HepG2 (cell line): ENCODE measurements at regions not wholly inside any gene's neighbourhood (a gene's known extent, or its start where the extent isn't known, plus 50 kb on each side); places are given as distances from the start of the nearest gene placed in this dataset.

Experiments
- ATAC-seq: fragments of 200-7000 bp; cut with Tn5 transposase; 3 replicates; pipeline ENCODE4 v1.9.1; 2020; ENCODE audit warnings: mild to moderate bottlenecking, moderate library complexity
- BruUV-seq: library from RNA; stranded (reverse); fragments of 400-500 nt; replicated peaks from 2 replicates; lab custom pipeline; 2021; lab: Mats Ljungman, UMichigan
- CTCF ChIA-PET: fragments of 300-600 bp; formaldehyde crosslinking; extraction: SDS; loops from one replicate; lab custom pipeline; 2021; ENCODE audit warnings: low total read pairs, inconsistent platforms, low intra/inter-chr PET ratio; lab: Yijun Ruan, JAX
- POLR2A ChIA-PET: fragments of 350-600 bp; sonication (Branson Sonifier 250); formaldehyde crosslinking; loops from one replicate; lab custom pipeline; 2020; ENCODE audit warnings: antibody characterized with exemption, inconsistent platforms; lab: Yijun Ruan, JAX
- DNase-seq: peaks from one replicate; pipeline ENCODE4 v3.0.0-alpha.2; 2015; ENCODE audit warnings: low spot score
- FAIRE-seq: peaks from 3 replicates; lab custom pipeline; 2011; peaks lifted over from hg19 to GRCh38; lab: Jason Lieb, UNC
- H2AFZ ChIP-seq: one replicate; pipeline ENCODE4 v1.6.1; 2011; ENCODE audit warnings: low read length, inconsistent platforms
- H3K27ac ChIP-seq: fragments of 300-600 bp; 3 replicates; pipeline ENCODE4 v1.8.0; 2011; ENCODE audit warnings: mixed run types, mild to moderate bottlenecking, mixed read lengths, low read length, inconsistent platforms; ENCODE audit not compliant: insufficient read depth; ENCODE audit errors: extremely low read length
- H3K27me3 ChIP-seq, 2 experiments: fragments of 200-600 bp in 1 of 2; 2 replicates in 1 of 2; 3 replicates in 1 of 2; pipeline versions ENCODE4 v1.6.0 to v1.8.0; 2011; ENCODE audit warnings: low read length in 2 of 2, mild to moderate bottlenecking in 2 of 2, moderate library complexity in 2 of 2, inconsistent platforms in 1 of 2; ENCODE audit not compliant: insufficient read depth in 2 of 2, control insufficient read depth in 1 of 2
- H3K36me3 ChIP-seq, 2 experiments: fragments of 200-600 bp in 1 of 2; replicated peaks in 1 of 2; 2 replicates in 1 of 2; 3 replicates in 1 of 2; pipeline versions ENCODE4 v1.5.1 to v1.8.0; 2011; ENCODE audit warnings: low read length in 2 of 2, inconsistent platforms in 1 of 2; ENCODE audit not compliant: insufficient read depth in 2 of 2, control insufficient read depth in 1 of 2
- H3K4me1 ChIP-seq: 2 replicates; pipeline ENCODE4 v1.5.1; 2012; ENCODE audit warnings: low read length, inconsistent platforms; ENCODE audit not compliant: insufficient read depth
- H3K4me2 ChIP-seq: 2 replicates; pipeline ENCODE4 v1.6.0; 2011; ENCODE audit warnings: low read depth, low read length, inconsistent platforms
- H3K4me3 ChIP-seq, 3 experiments: fragments of 200-600 bp in 1 of 3; sonication (generic), shearing (Covaris generic) in 1 of 3; replicated peaks in 1 of 3; 2 replicates each; pipeline ENCODE4 v1.5.1; 2011 to 2016; ENCODE audit warnings: low read length in 3 of 3, inconsistent platforms in 2 of 3, low read depth in 2 of 3, mild to moderate bottlenecking in 2 of 3, control low read depth in 1 of 3, mixed read lengths in 1 of 3; ENCODE audit not compliant: insufficient read depth in 1 of 3
- H3K79me2 ChIP-seq: one replicate; pipeline ENCODE4 v1.6.1; 2011; ENCODE audit warnings: low read length, inconsistent platforms; ENCODE audit not compliant: insufficient read depth
- H3K9ac ChIP-seq: 2 replicates; pipeline ENCODE4 v1.6.0; 2011; ENCODE audit warnings: mild to moderate bottlenecking, low read depth, low read length, inconsistent platforms; ENCODE audit not compliant: insufficient read depth
- H3K9me3 ChIP-seq: 2 replicates; pipeline ENCODE4 v1.5.1; 2012; ENCODE audit warnings: mild to moderate bottlenecking, low read length
- H4K20me1 ChIP-seq: 2 replicates; pipeline ENCODE4 v1.6.0; 2011; ENCODE audit warnings: inconsistent platforms, mild to moderate bottlenecking, low read length, moderate library complexity; ENCODE audit not compliant: insufficient read depth
- TP53 ChIP-seq: sonication (generic); formaldehyde crosslinking; conservative IDR thresholded peaks from 2 replicates; pipeline ENCODE4 v1.4.0; 2020; ENCODE audit warnings: missing genetic modification reagents
- ZNF556 ChIP-seq: sonication (generic); formaldehyde crosslinking; IDR thresholded peaks from 2 replicates; pipeline ENCODE4 v1.4.0; 2020; ENCODE audit warnings: mild to moderate bottlenecking, missing genetic modification reagents, borderline replicate concordance
- ZSCAN20 ChIP-seq: sonication (generic); formaldehyde crosslinking; IDR thresholded peaks from 2 replicates; pipeline ENCODE4 v1.4.0; 2020; ENCODE audit warnings: missing genetic modification reagents, mild to moderate bottlenecking, borderline replicate concordance
- ZSCAN30 ChIP-seq: sonication (generic); formaldehyde crosslinking; IDR thresholded peaks from 2 replicates; pipeline ENCODE4 v1.5.0; 2020; ENCODE audit warnings: mild to moderate bottlenecking, missing genetic modification reagents
- WGBS: methylation state at CpG from one replicate; pipeline ENCODE4 v1.1.6; 2017; ENCODE audit warnings: low lambda C conversion rate; 5-methylcytosine and 5-hydroxymethylcytosine counted together
- in situ Hi-C: cut with HindIII; loops from 2 replicates; pipeline ENCODE4 v1.10.0; 2017; ENCODE audit warnings: low pct_unique_long_range_greater_than_20kb; ENCODE audit not compliant: extremely low pct_ligation_motif_present
- intact Hi-C: fragments of 100-400 bp; cut with micrococcal nuclease; formaldehyde crosslinking; loops from one replicate; pipeline ENCODE4 v1.10.0; 2022; ENCODE audit not compliant: unreplicated experiment
- TF ChIP-seq, protein P1 (sequence below): sonication (generic); formaldehyde crosslinking; conservative IDR thresholded peaks from 2 replicates; pipeline ENCODE4 v1.4.0; 2020; ENCODE audit warnings: missing genetic modification reagents

- no peaks in the 10 kb centered on the region for H3K9me3 ChIP-seq
- in situ Hi-C loops (no loop called here), intact Hi-C loops (no loop called here)
- H3K4me2 ChIP-seq = no peak overlapping the region
- H3K27me3 ChIP-seq = no peaks in the 10 kb centered on the region
- 3% methylated on average over 4 of the region's 4 CpGs for WGBS
- no peaks in the 10 kb centered on the region for H3K79me2 ChIP-seq
- no peak overlapping the region for H3K9ac ChIP-seq
- no TSS peak for BruUV-seq
- no peaks in the 10 kb centered on the region for H3K4me1 ChIP-seq
- H3K27ac ChIP-seq = no peak overlapping the region
- DNase-seq (no peak), FAIRE-seq (no peak)
- POLR2A ChIA-PET = no interaction called here
- no peaks in the 10 kb centered on the region for H4K20me1 ChIP-seq
- no peak overlapping the region for H2AFZ ChIP-seq
- no peak overlapping the region for H3K4me3 ChIP-seq
- no peaks in the 10 kb centered on the region for H3K36me3 ChIP-seq
- TF ChIP-seq ZSCAN20 (CRISPR knock-in tag) = no peak
- TF ChIP-seq, protein P1, sequence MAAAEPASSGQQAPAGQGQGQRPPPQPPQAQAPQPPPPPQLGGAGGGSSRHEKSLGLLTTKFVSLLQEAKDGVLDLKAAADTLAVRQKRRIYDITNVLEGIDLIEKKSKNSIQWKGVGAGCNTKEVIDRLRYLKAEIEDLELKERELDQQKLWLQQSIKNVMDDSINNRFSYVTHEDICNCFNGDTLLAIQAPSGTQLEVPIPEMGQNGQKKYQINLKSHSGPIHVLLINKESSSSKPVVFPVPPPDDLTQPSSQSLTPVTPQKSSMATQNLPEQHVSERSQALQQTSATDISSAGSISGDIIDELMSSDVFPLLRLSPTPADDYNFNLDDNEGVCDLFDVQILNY = no peak
- TF ChIP-seq, all 625 proteins: peak for 0
- CTCF ChIA-PET = no interaction called here
- no peak for ATAC-seq
Observed at GRCh38 chr3:80259736-80260135, 491.9 kb upstream of the ROBO1 start.

DNA sequence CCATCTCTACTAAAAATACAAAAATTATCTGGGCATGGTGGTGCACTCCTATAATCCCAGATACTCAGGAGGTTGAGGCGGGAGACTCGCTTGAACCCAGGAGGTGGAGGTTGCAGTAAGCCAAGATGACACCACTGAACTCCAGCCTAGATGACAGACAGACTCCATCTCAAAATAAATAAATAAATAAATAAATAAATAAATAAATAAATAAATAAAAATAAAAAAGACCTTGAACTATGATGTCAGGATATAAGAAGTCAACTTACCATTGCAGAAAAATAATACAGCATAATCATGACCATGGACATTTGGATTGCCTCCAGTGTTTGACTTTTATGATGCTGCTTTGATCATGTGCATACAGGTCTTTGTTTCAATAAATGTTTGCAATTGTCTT lies 484.3 kb upstream of the ROBO1 start:
- POLR2A ChIA-PET = no interaction called here
- Histone ChIP-seq H3K9ac (no peak overlapping the region), H3K4me1 (no peaks in the 10 kb centered on the region), H4K20me1 (no peaks in the 10 kb centered on the region), H3K79me2 (no peaks in the 10 kb centered on the region)
- in situ Hi-C loops = no loop called here
- no peak for FAIRE-seq
- CTCF ChIA-PET = no interaction called here
- TF ChIP-seq ZSCAN30 (CRISPR knock-in tag) = no peak
- no peak for TF ChIP-seq ZNF556 (CRISPR knock-in tag)
- no peak for TF ChIP-seq TP53
- TF ChIP-seq, all 625 proteins: peak for 0
- Histone ChIP-seq H3K4me3 (no peak overlapping the region), H3K27me3 (no peaks in the 10 kb centered on the region), H3K9me3 (no peaks in the 10 kb centered on the region), H3K27ac (no peak overlapping the region), H2AFZ (no peak overlapping the region), H3K36me3 (no peaks in the 10 kb centered on the region), H3K4me2 (no peak overlapping the region)
- intact Hi-C loops = no loop called here
- no peak for ATAC-seq
- BruUV-seq = no TSS peak
- DNase-seq = no peak
- WGBS = 94% methylated on average over 2 of the region's 2 CpGs
